ENCODE measurements at regions not wholly inside any gene's neighbourhood (a gene's known extent, or its start where the extent isn't known, plus 50 kb on each side); places are given as distances from the start of the nearest gene placed in this dataset.

GRCh38 chr4:147025042-147025441 is 79.4 kb upstream of the TTC29 start:
- no peak overlapping the region for H4K5ac ChIP-seq (ENCODE audit: insufficient read length, low read depth, low read length)
- H3K27ac ChIP-seq (ENCODE audit: insufficient read length, low read depth, low read length) = no peak overlapping the region
- H3K56ac ChIP-seq (ENCODE audit: insufficient read length, low read depth, low read length) = no peak overlapping the region
- no peak overlapping the region for H3K14ac ChIP-seq (ENCODE audit: insufficient read depth, low read length)
- H3K27ac Mint-ChIP-seq = no peak overlapping the region
- TF ChIP-seq CTCF (conservative IDR thresholded peaks at IDR 0.05) = no peak
- H3K36me3 Mint-ChIP-seq (ENCODE audit: insufficient read depth in 1 of 3, low read depth in 3 of 3) = no peaks in the 10 kb centered on the region
- no peaks in the 10 kb centered on the region for H3K79me2 ChIP-seq (ENCODE audit: insufficient read depth, low read length)
- no peaks in the 10 kb centered on the region for H3K27me3 ChIP-seq (ENCODE audit: insufficient read depth, low read length)
- no CpG with 5 or more reads among the region's 2 CpGs for WGBS (ENCODE audit: extremely low coverage, insufficient read length, low lambda C conversion rate)
- H3K79me1 ChIP-seq (ENCODE audit: insufficient read depth, low read depth, low read length, poor library complexity, severe bottlenecking) = no peaks in the 10 kb centered on the region
- no peak overlapping the region for H3K4me3 Mint-ChIP-seq
- H3K4ac ChIP-seq (ENCODE audit: low read depth, low read length) = no peak overlapping the region
- no peaks in the 10 kb centered on the region for H3K9me3 ChIP-seq (ENCODE audit: control insufficient read depth, low read depth, low read length)
- H2BK12ac ChIP-seq (ENCODE audit: insufficient read length, low read depth, low read length) = no peak overlapping the region
- H4K91ac ChIP-seq (ENCODE audit: insufficient read length, low read depth, low read length) = no peak overlapping the region
- no peaks in the 10 kb centered on the region for H3K23me2 ChIP-seq (ENCODE audit: insufficient read length, low read depth, low read length, poor library complexity, severe bottlenecking)
- H3K18ac ChIP-seq (ENCODE audit: insufficient read length, low read depth, low read length) = no peak overlapping the region
- peaks cover 2 to 3% of the 10 kb centered on the region in 2 experiments; a peak in 1 of 4 replicates for H3K4me1 Mint-ChIP-seq
- H3K23ac ChIP-seq (ENCODE audit: insufficient read length, low read depth, low read length) = no peak overlapping the region
- no peaks in the 10 kb centered on the region for H3K9me3 Mint-ChIP-seq
- no peak overlapping the region for H3K4me2 ChIP-seq (ENCODE audit: insufficient read depth, insufficient read length, low read length)
- H2AFZ ChIP-seq (ENCODE audit: low read length) = no peak overlapping the region
- H4K8ac ChIP-seq (replicated peaks; ENCODE audit: insufficient read length, low read depth, low read length) = no peak overlapping the region
- no peak for DNase-seq
- 0 out of 2 replicates have a peak, but pooled peaks cover 3% of the 10 kb centered on the region for H3K4me1 ChIP-seq (ENCODE audit: insufficient read depth, low read length)
- no peaks in the 10 kb centered on the region for H3K27me3 Mint-ChIP-seq (ENCODE audit: low read depth)
- H2BK120ac ChIP-seq (ENCODE audit: low read depth, low read length, poor library complexity, severe bottlenecking) = no peak overlapping the region
- no peak overlapping the region for H2BK5ac ChIP-seq (ENCODE audit: insufficient read length, low read length)
- no peak overlapping the region for H2BK15ac ChIP-seq (ENCODE audit: low read depth, low read length)
- no peak overlapping the region for H2AK5ac ChIP-seq (ENCODE audit: insufficient read length, low read length)
- H3K9ac ChIP-seq (ENCODE audit: extremely low read depth, insufficient read length, low read length) = no peak overlapping the region
- H4K20me1 ChIP-seq (ENCODE audit: control insufficient read depth, insufficient read depth, insufficient read length) = no peaks in the 10 kb centered on the region
- no peak overlapping the region for H2BK20ac ChIP-seq (ENCODE audit: low read depth, low read length, poor library complexity, severe bottlenecking)
- H3T11ph ChIP-seq (ENCODE audit: low read length) = no peak overlapping the region

Measured in H9 (cell line).